ENCODE measurements at regions not wholly inside any gene's neighbourhood (a gene's known extent, or its start where the extent isn't known, plus 50 kb on each side); places are given as distances from the start of the nearest gene placed in this dataset.

GRCh38 chr18:73787316-73787715 is 360.3 kb downstream of the FBXO15 start:
- Histone ChIP-seq H3K27me3 (ENCODE audit: insufficient read depth) (no peaks in the 10 kb centered on the region), H3K4me2 (no peak overlapping the region), H3K9me2 (ENCODE audit: insufficient read depth) (peaks cover 4% of the 10 kb centered on the region), H4K20me1 (replicated peaks; ENCODE audit: insufficient read depth) (no peaks in the 10 kb centered on the region; the same call in 1 of the 2 replicates), H3K27ac (ENCODE audit: low read depth) (no peak overlapping the region), H3K4me1 (ENCODE audit: insufficient read depth) (no peaks in the 10 kb centered on the region), H3F3A (replicated peaks; ENCODE audit: low read depth) (no peaks in the 10 kb centered on the region), H3K4me3 (no peak overlapping the region), H3K36me3 (ENCODE audit: insufficient read depth) (no peaks in the 10 kb centered on the region), H3K79me2 (replicated peaks; ENCODE audit: insufficient read depth) (no peaks in the 10 kb centered on the region), H2AFZ (no peak overlapping the region)
- H3K4me1 Mint-ChIP-seq, result peaks cover 3% of the 10 kb centered on the region
- ATAC-seq, result no peak
- TF ChIP-seq EZH2phosphoT487 (IDR thresholded peaks at IDR 0.05; ENCODE audit: unreplicated experiment), result no peak
- no peaks in the 10 kb centered on the region; the same call in 1 of the 3 replicates for H3K9me3 Mint-ChIP-seq
- peaks cover 6% of the 10 kb centered on the region for H3K27me3 Mint-ChIP-seq (ENCODE audit: insufficient read depth, low read depth, poor library complexity)
- DNase-seq (ENCODE audit: low spot score), result no peak
- H3K36me3 Mint-ChIP-seq (ENCODE audit: low read depth), result no peaks in the 10 kb centered on the region; the same call in 2 of the 3 replicates
- no peak overlapping the region for H3K4me3 Mint-ChIP-seq
- H3K27ac Mint-ChIP-seq, result no peak overlapping the region

- Mint-ChIP-seq H3K4me1 (peaks cover 6% of the 10 kb centered on the region), H3K27me3 (ENCODE audit: insufficient read depth, low read depth, poor library complexity) (peaks cover 6% of the 10 kb centered on the region), H3K9me3 (no peaks in the 10 kb centered on the region; the same call in 1 of the 3 replicates), H3K27ac (no peak overlapping the region), H3K4me3 (no peak overlapping the region), H3K36me3 (ENCODE audit: low read depth) (no peaks in the 10 kb centered on the region; the same call in 2 of the 3 replicates)
- H3F3A ChIP-seq (replicated peaks; ENCODE audit: low read depth), result no peaks in the 10 kb centered on the region
- no peak overlapping the region for H3K4me3 ChIP-seq
- no peaks in the 10 kb centered on the region for H3K79me2 ChIP-seq (replicated peaks; ENCODE audit: insufficient read depth)
- ATAC-seq, result no peak
- H3K27ac ChIP-seq (ENCODE audit: low read depth), result no peak overlapping the region
- no peak overlapping the region for H3K4me2 ChIP-seq
- no peaks in the 10 kb centered on the region; the same call in 1 of the 2 replicates for H3K9me2 ChIP-seq (ENCODE audit: insufficient read depth)
- H3K36me3 ChIP-seq (ENCODE audit: insufficient read depth), result no peaks in the 10 kb centered on the region
- H4K20me1 ChIP-seq (replicated peaks; ENCODE audit: insufficient read depth), result no peaks in the 10 kb centered on the region; the same call in 1 of the 2 replicates
- H2AFZ ChIP-seq, result no peak overlapping the region
- DNase-seq (ENCODE audit: low spot score), result no peak
- H3K27me3 ChIP-seq (ENCODE audit: insufficient read depth), result no peaks in the 10 kb centered on the region
- 0 out of 2 replicates have a peak, but pooled peaks cover 3% of the 10 kb centered on the region for H3K4me1 ChIP-seq (ENCODE audit: insufficient read depth)
- TF ChIP-seq CREB1 (CRISPR knock-in tag; IDR thresholded peaks at IDR 0.05; ENCODE audit: low read depth) (no peak), ZNF114 (CRISPR knock-in tag; IDR thresholded peaks at IDR 0.05) (no peak), EZH2phosphoT487 (IDR thresholded peaks at IDR 0.05; ENCODE audit: unreplicated experiment) (no peak), EZH2 (IDR thresholded peaks at IDR 0.05; ENCODE audit: low read depth, unreplicated experiment) (no peak), ETS1 (IDR thresholded peaks at IDR 0.05) (no peak), CTCF (conservative IDR thresholded peaks at IDR 0.05; ENCODE audit: low read depth in 2 of 2) (no peak), POLR2AphosphoS5 (IDR thresholded peaks at IDR 0.05; ENCODE audit: low read depth) (no peak), ZNF462 (CRISPR knock-in tag; IDR thresholded peaks at IDR 0.05) (no peak), ZNF331 (CRISPR knock-in tag; IDR thresholded peaks at IDR 0.05; ENCODE audit: low read depth) (no peak), JUNB (IDR thresholded peaks at IDR 0.05; ENCODE audit: unreplicated experiment) (no peak), NANOG (IDR thresholded peaks at IDR 0.05; ENCODE audit: borderline replicate concordance) (no peak)
These were observed 362.3 kb downstream of the FBXO15 start for GRCh38 chr18:73785300-73785699.

Data from GM23338 (cell line).